IMR-90 (cell line): ENCODE measurements at regions not wholly inside any gene's neighbourhood (a gene's known extent, or its start where the extent isn't known, plus 50 kb on each side); places are given as distances from the start of the nearest gene placed in this dataset.

Experiments
- ATAC-seq: fragments of 200-7000 bp; cut with Tn5 transposase; 2 replicates; pipeline ENCODE4 v1.9.1; 2020; ENCODE audit warnings: low read depth, mild to moderate bottlenecking, moderate library complexity
- BruUV-seq: library from RNA; stranded (reverse); fragments of 400-500 nt; replicated peaks from 2 replicates; lab custom pipeline; 2021; lab: Mats Ljungman, UMichigan
- CTCF ChIA-PET: fragments of 300-600 bp; formaldehyde crosslinking; extraction: SDS; loops from one replicate; lab custom pipeline; 2021; ENCODE audit warnings: antibody characterized with exemption; lab: Yijun Ruan, JAX
- POLR2A ChIA-PET: fragments of 300-600 bp; sonication (Branson Sonifier 250); formaldehyde crosslinking; loops from one replicate; lab custom pipeline; 2022; ENCODE audit warnings: antibody characterized with exemption; ENCODE audit not compliant: unreplicated experiment; lab: Charles Lee
- DNase-seq: peaks from one replicate; pipeline ENCODE4 v3.0.0; 2013
- H2AFZ ChIP-seq: replicated peaks from 2 replicates; pipeline ENCODE3; 2013; ENCODE audit warnings: low read length, mild to moderate bottlenecking; ENCODE audit not compliant: poor library complexity
- H2AK5ac ChIP-seq: 2 replicates; pipeline ENCODE4 v1.6.1; 2013; ENCODE audit warnings: low read depth, low read length, inconsistent platforms
- H2AK9ac ChIP-seq: replicated peaks from 2 replicates; pipeline ENCODE3; 2013; ENCODE audit warnings: mild to moderate bottlenecking, low read depth, low read length, moderate library complexity; ENCODE audit not compliant: poor library complexity
- H2BK120ac ChIP-seq: 2 replicates; pipeline ENCODE4 v1.6.1; 2013; ENCODE audit warnings: low read depth, low read length, inconsistent platforms
- H2BK15ac ChIP-seq: 3 replicates; pipeline ENCODE4 v1.6.1; 2013; ENCODE audit warnings: low read depth, low read length, inconsistent platforms
- H2BK20ac ChIP-seq: 2 replicates; pipeline ENCODE4 v1.6.1; 2013; ENCODE audit warnings: low read depth, mild to moderate bottlenecking, inconsistent platforms, low read length, moderate library complexity
- H2BK5ac ChIP-seq: 2 replicates; pipeline ENCODE4 v1.6.1; 2013; ENCODE audit warnings: mild to moderate bottlenecking, low read depth, low read length, inconsistent platforms; ENCODE audit not compliant: poor library complexity, severe bottlenecking
- H3K14ac ChIP-seq: replicated peaks from 2 replicates; pipeline ENCODE4 v1.6.1; 2013; ENCODE audit warnings: low read depth, low read length, inconsistent platforms
- H3K18ac ChIP-seq: 2 replicates; pipeline ENCODE4 v1.6.1; 2013; ENCODE audit warnings: low read depth, low read length, control low read depth
- H3K23ac ChIP-seq: 2 replicates; pipeline ENCODE4 v1.6.1; 2013; ENCODE audit warnings: low read depth, low read length, inconsistent platforms
- H3K27ac ChIP-seq: 2 replicates; pipeline ENCODE4 v1.5.1; 2013; ENCODE audit warnings: mild to moderate bottlenecking, control low read depth, low read length; ENCODE audit not compliant: insufficient read depth
- H3K27me3 ChIP-seq: 2 replicates; pipeline ENCODE4 v1.6.1; 2013; ENCODE audit warnings: low read length; ENCODE audit not compliant: control insufficient read depth, insufficient read depth
- H3K36me3 ChIP-seq: 2 replicates; pipeline ENCODE4 v1.6.1; 2013; ENCODE audit warnings: low read length, mixed read lengths; ENCODE audit not compliant: control insufficient read depth, insufficient read depth
- H3K4ac ChIP-seq: 2 replicates; pipeline ENCODE4 v1.6.1; 2013; ENCODE audit warnings: low read depth, low read length, inconsistent platforms
- H3K4me1 ChIP-seq: 2 replicates; pipeline ENCODE4 v1.6.1; 2013; ENCODE audit warnings: low read length, mixed read lengths; ENCODE audit not compliant: control insufficient read depth, insufficient read depth
- H3K4me2 ChIP-seq: 2 replicates; pipeline ENCODE4 v1.6.1; 2013; ENCODE audit warnings: low read depth, mild to moderate bottlenecking, control low read depth, low read length, moderate library complexity
- H3K4me3 ChIP-seq: 2 replicates; pipeline ENCODE4 v1.5.1; 2013; ENCODE audit warnings: low read depth, mild to moderate bottlenecking, control low read depth, low read length, moderate library complexity; ENCODE audit not compliant: insufficient read depth
- H3K56ac ChIP-seq: 2 replicates; pipeline ENCODE4 v1.6.1; 2013; ENCODE audit warnings: low read length, inconsistent platforms; ENCODE audit not compliant: insufficient read depth; ENCODE audit errors: extremely low read depth
- H3K79me1 ChIP-seq, 2 experiments: 2 replicates each; pipeline ENCODE4 v1.6.1; 2013; ENCODE audit warnings: low read length in 2 of 2, inconsistent platforms in 1 of 2, low read depth in 1 of 2
- H3K9ac ChIP-seq: 2 replicates; pipeline ENCODE4 v1.6.1; 2013; ENCODE audit warnings: low read depth, low read length, control low read depth
- H3K9me1 ChIP-seq: 2 replicates; pipeline ENCODE4 v1.6.1; 2013; ENCODE audit warnings: low read length, inconsistent platforms; ENCODE audit not compliant: insufficient read depth
- H3K9me3 ChIP-seq: 2 replicates; pipeline ENCODE4 v1.6.1; 2013; ENCODE audit warnings: low read length; ENCODE audit not compliant: control insufficient read depth, insufficient read depth
- H4K20me1 ChIP-seq: 2 replicates; pipeline ENCODE4 v1.6.1; 2013; ENCODE audit warnings: low read length, inconsistent platforms; ENCODE audit not compliant: insufficient read depth
- H4K5ac ChIP-seq: 2 replicates; pipeline ENCODE4 v1.6.1; 2013; ENCODE audit warnings: mild to moderate bottlenecking, low read depth, low read length, control low read depth
- H4K8ac ChIP-seq, 2 experiments: 2 replicates each; pipeline ENCODE4 v1.6.1; 2013; ENCODE audit warnings: low read depth in 2 of 2, low read length in 2 of 2, control low read depth in 1 of 2, inconsistent platforms in 1 of 2
- H4K91ac ChIP-seq: 2 replicates; pipeline ENCODE4 v1.6.1; 2013; ENCODE audit warnings: low read depth, low read length, inconsistent platforms; ENCODE audit not compliant: insufficient read depth
- BHLHE40 ChIP-seq: fragments of 150-350 bp; IDR thresholded peaks from 2 replicates; pipeline ENCODE4 v1.6.1; 2016; ENCODE audit warnings: mild to moderate bottlenecking, low read depth, low read length
- CEBPB ChIP-seq: IDR thresholded peaks from 2 replicates; pipeline ENCODE4 v1.6.1; 2012; ENCODE audit warnings: low read depth, low read length, improper control_type of control experiment
- CHD1 ChIP-seq: IDR thresholded peaks from 2 replicates; pipeline ENCODE4 v1.6.1; 2012; ENCODE audit warnings: low read depth, low read length, improper control_type of control experiment
- FOS ChIP-seq: fragments of 150-350 bp; IDR thresholded peaks from 2 replicates; pipeline ENCODE4 v1.6.1; 2016; ENCODE audit warnings: low read depth, low read length
- MAFK ChIP-seq: IDR thresholded peaks from 2 replicates; pipeline ENCODE4 v1.6.1; 2012; ENCODE audit warnings: low read depth, low read length, improper control_type of control experiment
- MAZ ChIP-seq: IDR thresholded peaks from 2 replicates; pipeline ENCODE4 v1.6.1; 2012; ENCODE audit warnings: low read depth, mild to moderate bottlenecking, low read length, improper control_type of control experiment, moderate library complexity, borderline replicate concordance
- MXI1 ChIP-seq: IDR thresholded peaks from 2 replicates; pipeline ENCODE4 v1.6.1; 2012; ENCODE audit warnings: low read depth, mild to moderate bottlenecking, low read length, moderate library complexity, borderline replicate concordance
- NFE2L2 ChIP-seq: fragments of 150-350 bp; IDR thresholded peaks from 2 replicates; pipeline ENCODE4 v1.6.1; 2016; ENCODE audit warnings: low read depth, mild to moderate bottlenecking, low read length
- POLR2A ChIP-seq: IDR thresholded peaks from 2 replicates; pipeline ENCODE4 v1.6.1; 2012; ENCODE audit warnings: mild to moderate bottlenecking, low read depth, low read length
- RAD21 ChIP-seq: IDR thresholded peaks from 2 replicates; pipeline ENCODE4 v1.6.1; 2012; ENCODE audit warnings: low read length, improper control_type of control experiment
- RCOR1 ChIP-seq: IDR thresholded peaks from 2 replicates; pipeline ENCODE4 v1.6.1; 2012; ENCODE audit warnings: mild to moderate bottlenecking, low read length, improper control_type of control experiment; ENCODE audit not compliant: insufficient replicate concordance
- RFX5 ChIP-seq: IDR thresholded peaks from 2 replicates; pipeline ENCODE4 v1.8.0; 2012; ENCODE audit warnings: low read depth, mild to moderate bottlenecking, low read length, moderate library complexity
- SMC3 ChIP-seq: fragments of 150-350 bp; IDR thresholded peaks from 2 replicates; pipeline ENCODE4 v1.6.1; 2016; ENCODE audit warnings: low read depth, mild to moderate bottlenecking, antibody characterized with exemption, low read length, moderate library complexity
- USF2 ChIP-seq: fragments of 150-350 bp; IDR thresholded peaks from 2 replicates; pipeline ENCODE4 v1.6.1; 2017; ENCODE audit warnings: mild to moderate bottlenecking, antibody characterized with exemption, low read length, low read depth
- WGBS, 2 experiments: methylation state at CpG; one replicate each; pipeline versions ENCODE4 v1.1.5 to v1.1.7; 2013; ENCODE audit warnings: missing lambda C conversion rate in 2 of 2; ENCODE audit not compliant: insufficient read length in 1 of 2; ENCODE audit errors: extremely low coverage in 2 of 2; 5-methylcytosine and 5-hydroxymethylcytosine counted together
- dilution Hi-C: fragments of 300-500 bp; cut with HindIII; formaldehyde crosslinking; loops from one replicate; pipeline ENCODE4 v1.14.3; 2018; ENCODE audit warnings: low sequenced_read_pairs; ENCODE audit not compliant: unreplicated experiment
- in situ Hi-C: fragments of 300-500 bp; cut with MboI; formaldehyde crosslinking; loops from 3 replicates; pipeline ENCODE4 v1.14.3; 2019; ENCODE audit warnings: low sequenced_read_pairs, inconsistent platforms, mixed read lengths
- intact Hi-C: fragments of 100-400 bp; cut with micrococcal nuclease; formaldehyde crosslinking; loops from 2 replicates; pipeline ENCODE4 v1.10.0; 2022
- TF ChIP-seq, protein P1 (sequence below): fragments of 150-350 bp; IDR thresholded peaks from 2 replicates; pipeline ENCODE4 v1.6.1; 2016; ENCODE audit warnings: low read depth, mild to moderate bottlenecking, low read length, moderate library complexity, borderline replicate concordance
- TF ChIP-seq, protein P2 (sequence below): conservative IDR thresholded peaks from 2 replicates; pipeline ENCODE4 v1.5.1; 2012; ENCODE audit warnings: mild to moderate bottlenecking, low read depth, low read length, improper control_type of control experiment

GRCh38 chr18:55097456-55098170, 138.4 kb upstream of the CCDC68 start:
- TF ChIP-seq BHLHE40 (no peak), MAZ (no peak), MXI1 (no peak), FOS (no peak), CEBPB (no peak), RFX5 (no peak), POLR2A (no peak), NFE2L2 (no peak), MAFK (no peak), RAD21 (no peak), SMC3 (no peak), USF2 (no peak), RCOR1 (no peak), CHD1 (no peak)
- TF ChIP-seq, protein P1, sequence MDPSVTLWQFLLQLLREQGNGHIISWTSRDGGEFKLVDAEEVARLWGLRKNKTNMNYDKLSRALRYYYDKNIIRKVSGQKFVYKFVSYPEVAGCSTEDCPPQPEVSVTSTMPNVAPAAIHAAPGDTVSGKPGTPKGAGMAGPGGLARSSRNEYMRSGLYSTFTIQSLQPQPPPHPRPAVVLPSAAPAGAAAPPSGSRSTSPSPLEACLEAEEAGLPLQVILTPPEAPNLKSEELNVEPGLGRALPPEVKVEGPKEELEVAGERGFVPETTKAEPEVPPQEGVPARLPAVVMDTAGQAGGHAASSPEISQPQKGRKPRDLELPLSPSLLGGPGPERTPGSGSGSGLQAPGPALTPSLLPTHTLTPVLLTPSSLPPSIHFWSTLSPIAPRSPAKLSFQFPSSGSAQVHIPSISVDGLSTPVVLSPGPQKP, result no peak
- TF ChIP-seq, protein P2, sequence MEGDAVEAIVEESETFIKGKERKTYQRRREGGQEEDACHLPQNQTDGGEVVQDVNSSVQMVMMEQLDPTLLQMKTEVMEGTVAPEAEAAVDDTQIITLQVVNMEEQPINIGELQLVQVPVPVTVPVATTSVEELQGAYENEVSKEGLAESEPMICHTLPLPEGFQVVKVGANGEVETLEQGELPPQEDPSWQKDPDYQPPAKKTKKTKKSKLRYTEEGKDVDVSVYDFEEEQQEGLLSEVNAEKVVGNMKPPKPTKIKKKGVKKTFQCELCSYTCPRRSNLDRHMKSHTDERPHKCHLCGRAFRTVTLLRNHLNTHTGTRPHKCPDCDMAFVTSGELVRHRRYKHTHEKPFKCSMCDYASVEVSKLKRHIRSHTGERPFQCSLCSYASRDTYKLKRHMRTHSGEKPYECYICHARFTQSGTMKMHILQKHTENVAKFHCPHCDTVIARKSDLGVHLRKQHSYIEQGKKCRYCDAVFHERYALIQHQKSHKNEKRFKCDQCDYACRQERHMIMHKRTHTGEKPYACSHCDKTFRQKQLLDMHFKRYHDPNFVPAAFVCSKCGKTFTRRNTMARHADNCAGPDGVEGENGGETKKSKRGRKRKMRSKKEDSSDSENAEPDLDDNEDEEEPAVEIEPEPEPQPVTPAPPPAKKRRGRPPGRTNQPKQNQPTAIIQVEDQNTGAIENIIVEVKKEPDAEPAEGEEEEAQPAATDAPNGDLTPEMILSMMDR, result no peak
- Histone ChIP-seq H2BK120ac (no peak overlapping the region), H4K5ac (no peak overlapping the region), H4K20me1 (no peaks in the 10 kb centered on the region), H3K18ac (no peak overlapping the region), H3K56ac (no peak overlapping the region), H3K27me3 (no peaks in the 10 kb centered on the region; the same call in 1 of the 2 replicates), H3K9ac (no peak overlapping the region), H2BK20ac (no peak overlapping the region), H3K36me3 (no peaks in the 10 kb centered on the region), H3K4me2 (no peak overlapping the region), H2AFZ (no peak overlapping the region), H4K8ac (no peak overlapping the region), H3K79me1 (no peaks in the 10 kb centered on the region), H3K9me1 (no peaks in the 10 kb centered on the region), H3K4me1 (no peaks in the 10 kb centered on the region), H3K9me3 (no peaks in the 10 kb centered on the region), H3K4me3 (no peak overlapping the region), H2AK9ac (no peak overlapping the region), H3K14ac (no peak overlapping the region), H3K4ac (no peak overlapping the region), H2AK5ac (no peak overlapping the region), H4K91ac (no peak overlapping the region), H2BK5ac (no peak overlapping the region), H3K27ac (no peak overlapping the region), H2BK15ac (no peak overlapping the region), H3K23ac (no peak overlapping the region)
- dilution Hi-C loops, result no loop called here
- ChIA-PET POLR2A (no interaction called here), CTCF (interaction anchor here (0.9 kb wide), 1 partner anchor 43 kb away, joined by 3 read pairs; no protein-coding TSS in a partner anchor)
- ATAC-seq, result no peak
- 81% methylated on average over 6 of the region's 9 CpGs; no CpG with 5 or more reads in 1 of the 2 experiments for WGBS, 2 experiments
- no peak for DNase-seq
- intact Hi-C loops, result loop anchor here (5.0 kb wide), 1 partner anchor 1480 kb away; no protein-coding TSS in a partner anchor
- in situ Hi-C loops, result no loop called here
- no TSS peak for BruUV-seq
